Neural cell (in vitro differentiated cells): ENCODE measurements at regions not wholly inside any gene's neighbourhood (a gene's known extent, or its start where the extent isn't known, plus 50 kb on each side); places are given as distances from the start of the nearest gene placed in this dataset.

Source experiments
- H2AFZ ChIP-seq: fragments of 200-600, 300-800 bp; sonication (generic), shearing (Covaris generic); 2 replicates; pipeline ENCODE4 v1.6.0; 2014; ENCODE audit warnings: low read depth, mild to moderate bottlenecking, antibody characterized with exemption, low read length, moderate library complexity
- H3F3A ChIP-seq: fragments of 200-600 bp; shearing (Covaris generic); 2 replicates; pipeline ENCODE4 v1.6.1; 2016; ENCODE audit warnings: mild to moderate bottlenecking, moderate library complexity, mixed read lengths, antibody characterized with exemption, low read length; ENCODE audit not compliant: insufficient read depth, poor library complexity, severe bottlenecking
- H3K27ac ChIP-seq: fragments of 200-600, 300-800 bp; sonication (generic), shearing (Covaris generic); 2 replicates; pipeline ENCODE4 v1.5.1; 2014; ENCODE audit warnings: mild to moderate bottlenecking, low read length, moderate library complexity
- H3K27me3 ChIP-seq: fragments of 300-800, 200-600 bp; sonication (generic), shearing (Covaris generic); 2 replicates; pipeline ENCODE4 v1.6.0; 2014; ENCODE audit warnings: mild to moderate bottlenecking, low read depth, low read length, moderate library complexity; ENCODE audit not compliant: insufficient read depth
- H3K36me3 ChIP-seq: fragments of 300-800, 200-600 bp; sonication (generic), shearing (Covaris generic); 2 replicates; pipeline ENCODE4 v1.5.1; 2014; ENCODE audit warnings: mild to moderate bottlenecking, antibody characterized with exemption, low read length, moderate library complexity; ENCODE audit not compliant: insufficient read depth
- H3K4me2 ChIP-seq: fragments of 300-800, 200-600 bp; sonication (generic), shearing (Covaris generic); 2 replicates; pipeline ENCODE4 v1.6.0; 2014; ENCODE audit warnings: mild to moderate bottlenecking, low read length
- H3K4me3 ChIP-seq: fragments of 300-800, 200-600 bp; sonication (generic), shearing (Covaris generic); 2 replicates; pipeline ENCODE4 v1.5.1; 2014; ENCODE audit warnings: mild to moderate bottlenecking, low read length, moderate library complexity
- H3K79me2 ChIP-seq: fragments of 200-600 bp; shearing (Covaris generic); replicated peaks from 2 replicates; pipeline ENCODE4 v1.6.0; 2014; ENCODE audit warnings: mild to moderate bottlenecking, low read length, moderate library complexity; ENCODE audit not compliant: insufficient read depth
- H3K9ac ChIP-seq: fragments of 300-800, 200-600 bp; sonication (generic), shearing (Covaris generic); 2 replicates; pipeline ENCODE4 v1.6.1; 2016; ENCODE audit warnings: mild to moderate bottlenecking, low read length, mixed read lengths
- H3K9me2 ChIP-seq: fragments of 200-600 bp; shearing (Covaris generic); 2 replicates; pipeline ENCODE4 v1.6.1; 2016; ENCODE audit warnings: mild to moderate bottlenecking, low read length, mixed read lengths; ENCODE audit not compliant: insufficient read depth
- H3K9me3 ChIP-seq: fragments of 200-600, 300-800 bp; sonication (generic), shearing (Covaris generic); 2 replicates; pipeline ENCODE4 v1.6.1; 2016; ENCODE audit warnings: mild to moderate bottlenecking, mixed run types, low read length, moderate library complexity, mixed read lengths
- H4K20me1 ChIP-seq: fragments of 200-600 bp; shearing (Covaris generic); 2 replicates; pipeline ENCODE4 v1.6.1; 2016; ENCODE audit warnings: mild to moderate bottlenecking, mixed run types; ENCODE audit not compliant: insufficient read depth
- CTCF ChIP-seq: fragments of 450-650 bp; IDR thresholded peaks from 2 replicates; pipeline ENCODE4 v1.5.1; 2014; ENCODE audit warnings: antibody characterized with exemption, mild to moderate bottlenecking, moderate library complexity; ENCODE audit not compliant: poor library complexity, severe bottlenecking
- EP300 ChIP-seq: fragments of 450-650 bp; conservative IDR thresholded peaks from 2 replicates; pipeline ENCODE4 v1.6.1; 2014; ENCODE audit warnings: antibody characterized with exemption, mild to moderate bottlenecking, moderate library complexity; ENCODE audit not compliant: poor library complexity, severe bottlenecking
- EZH2 ChIP-seq: fragments of 200-600, 300-800 bp; shearing (Covaris generic), sonication (generic); IDR thresholded peaks from 2 replicates; pipeline ENCODE4 v1.6.1; 2014; ENCODE audit warnings: antibody characterized with exemption, low read length, borderline replicate concordance, mild to moderate bottlenecking; ENCODE audit not compliant: insufficient read depth, poor library complexity, severe bottlenecking
- MXI1 ChIP-seq: fragments of 450-650 bp; conservative IDR thresholded peaks from 2 replicates; pipeline ENCODE4 v1.6.1; 2014; ENCODE audit warnings: antibody characterized with exemption, mild to moderate bottlenecking; ENCODE audit not compliant: poor library complexity, severe bottlenecking
- POLR2AphosphoS5 ChIP-seq: IDR thresholded peaks from 2 replicates; pipeline ENCODE4 v1.6.1; 2012
- RAD21 ChIP-seq: fragments of 450-650 bp; conservative IDR thresholded peaks from 2 replicates; pipeline ENCODE4 v1.6.1; 2014; ENCODE audit warnings: antibody characterized with exemption, mild to moderate bottlenecking, moderate library complexity
- REST ChIP-seq: IDR thresholded peaks from 2 replicates; pipeline ENCODE4 v1.6.1; 2012; ENCODE audit warnings: borderline replicate concordance
- SMC3 ChIP-seq: fragments of 450-650 bp; conservative IDR thresholded peaks from 2 replicates; pipeline ENCODE4 v1.6.1; 2014; ENCODE audit warnings: antibody characterized with exemption, mild to moderate bottlenecking, moderate library complexity; ENCODE audit not compliant: poor library complexity
- TAF1 ChIP-seq: IDR thresholded peaks from 2 replicates; pipeline ENCODE4 v1.6.1; 2012; ENCODE audit warnings: low read depth

- no peaks in the 10 kb centered on the region for H3F3A ChIP-seq
- no peak overlapping the region for H2AFZ ChIP-seq
- H3K79me2 ChIP-seq = no peaks in the 10 kb centered on the region
- TF ChIP-seq POLR2AphosphoS5 (no peak), SMC3 (no peak), TAF1 (no peak), CTCF (no peak), EP300 (no peak), MXI1 (no peak), RAD21 (no peak), EZH2 (no peak), REST (no peak)
- no peaks in the 10 kb centered on the region for H3K9me2 ChIP-seq
- H3K36me3 ChIP-seq = no peaks in the 10 kb centered on the region
- no peak overlapping the region for H3K9ac ChIP-seq
- no peak overlapping the region for H3K4me2 ChIP-seq
- no peak overlapping the region for H3K4me3 ChIP-seq
- no peaks in the 10 kb centered on the region for H4K20me1 ChIP-seq
- H3K9me3 ChIP-seq = no peaks in the 10 kb centered on the region
- no peaks in the 10 kb centered on the region for H3K27me3 ChIP-seq
- H3K27ac ChIP-seq = no peak overlapping the region
These were observed 1146.9 kb upstream of the NRXN1 start for GRCh38 chr2:52178845-52179244.

GRCh38 chr2:52145005-52145404 lies 1113.1 kb upstream of the NRXN1 start:
- Histone ChIP-seq H3K79me2 (no peaks in the 10 kb centered on the region), H2AFZ (no peak overlapping the region)

More at GRCh38 chr2:52145005-52145404, 1113.1 kb upstream of the NRXN1 start:
- Histone ChIP-seq H4K20me1 (no peaks in the 10 kb centered on the region), H3K36me3 (no peaks in the 10 kb centered on the region), H3K27me3 (no peaks in the 10 kb centered on the region), H3K9ac (no peak overlapping the region), H3F3A (no peaks in the 10 kb centered on the region), H3K27ac (no peak overlapping the region), H3K4me2 (no peak overlapping the region), H3K4me3 (no peak overlapping the region), H3K9me3 (no peaks in the 10 kb centered on the region), H3K9me2 (no peaks in the 10 kb centered on the region)
- TF ChIP-seq CTCF (no peak), EP300 (no peak), SMC3 (no peak), REST (no peak), RAD21 (no peak), TAF1 (no peak), POLR2AphosphoS5 (no peak), MXI1 (no peak), EZH2 (no peak)
